ENCODE measurements at regions not wholly inside any gene's neighbourhood (a gene's known extent, or its start where the extent isn't known, plus 50 kb on each side); places are given as distances from the start of the nearest gene placed in this dataset.

GRCh38 chr22:27377501-27378295, 423.9 kb downstream of the MN1 start:
- peaks cover 6% of the 10 kb centered on the region for H3K9me3 Mint-ChIP-seq (ENCODE audit: insufficient read depth)
- DNase-seq = no peak
- Histone ChIP-seq H3K4me1 (ENCODE audit: control insufficient read depth in 2 of 2, insufficient read depth in 2 of 2, low read length in 2 of 2) (no peaks in the 10 kb centered on the region), H3K9me3 (ENCODE audit: control extremely low read depth in 1 of 3, control insufficient read depth in 2 of 3, insufficient read depth in 1 of 3, low read length in 2 of 3) (peaks cover 0 to 8% (median 0%) of the 10 kb centered on the region in 3 donors), H3K4me2 (replicated peaks; ENCODE audit: low read depth, low read length, poor library complexity, severe bottlenecking) (no peak overlapping the region), H3K36me3 (replicated peaks in 1 of 2; ENCODE audit: control extremely low read depth in 1 of 2, control insufficient read depth in 1 of 2, extremely low read depth in 1 of 2, insufficient read depth in 2 of 2, low read length in 1 of 2) (no peaks in the 10 kb centered on the region), H3K9ac (ENCODE audit: low read length) (no peak overlapping the region), H2AFZ (ENCODE audit: insufficient read depth, low read depth, low read length, poor library complexity, severe bottlenecking) (no peak overlapping the region), H3K4me3 (ENCODE audit: control extremely low read depth in 1 of 5, extremely low read depth in 1 of 5, insufficient read depth in 1 of 5, low read depth in 2 of 5, low read length in 4 of 5) (no peak overlapping the region), H4K20me1 (ENCODE audit: control insufficient read depth, insufficient read depth, low read length, poor library complexity, severe bottlenecking) (no peaks in the 10 kb centered on the region), H3K79me2 (ENCODE audit: control insufficient read depth, insufficient read depth, low read length) (no peaks in the 10 kb centered on the region), H3K27me3 (replicated peaks in 1 of 4; ENCODE audit: control extremely low read depth in 1 of 4, control insufficient read depth in 3 of 4, insufficient read depth in 4 of 4, low read length in 3 of 4) (no peaks in the 10 kb centered on the region), H3K27ac (ENCODE audit: low read length in 2 of 2) (no peak overlapping the region)
- TF ChIP-seq EZH2 (IDR thresholded peaks at IDR 0.05; ENCODE audit: borderline replicate concordance, insufficient read depth, low read depth, low read length, poor library complexity, severe bottlenecking) (no peak), CTCF (IDR thresholded peaks at IDR 0.05) (no peak)
- ChIA-PET POLR2A (no interaction called here), CTCF (no interaction called here)
- WGBS (ENCODE audit: insufficient coverage) = 90% methylated on average over 8 of the region's 17 CpGs
- intact Hi-C loops (cut with micrococcal nuclease) = no loop called here
- H3K4me3 Mint-ChIP-seq = no peak overlapping the region
- H3K27me3 Mint-ChIP-seq = peaks cover 20% of the 10 kb centered on the region
- H3K4me1 Mint-ChIP-seq = no peaks in the 10 kb centered on the region
- ATAC-seq (ENCODE audit: low read depth) = no peak
- H3K27ac Mint-ChIP-seq = no peak overlapping the region

GRCh38 chr22:27378311-27378800, 423.2 kb downstream of the MN1 start:
- intact Hi-C loops (cut with micrococcal nuclease) = no loop called here
- H3K9me3 ChIP-seq (ENCODE audit: control extremely low read depth in 1 of 3, control insufficient read depth in 2 of 3, insufficient read depth in 1 of 3, low read length in 2 of 3) = peaks cover 0 to 5% (median 0%) of the 10 kb centered on the region in 3 donors
- H3K36me3 ChIP-seq (replicated peaks in 1 of 2; ENCODE audit: control extremely low read depth in 1 of 2, control insufficient read depth in 1 of 2, extremely low read depth in 1 of 2, insufficient read depth in 2 of 2, low read length in 1 of 2) = no peaks in the 10 kb centered on the region
- H3K27me3 Mint-ChIP-seq = peaks cover 20% of the 10 kb centered on the region
- no peaks in the 10 kb centered on the region for H3K4me1 ChIP-seq (ENCODE audit: control insufficient read depth in 2 of 2, insufficient read depth in 2 of 2, low read length in 2 of 2)
- whole genome bisulfite sequencing (ENCODE audit: insufficient coverage) = 79% methylated on average over 12 of the region's 13 CpGs
- TF ChIP-seq CTCF (IDR thresholded peaks at IDR 0.05) (no peak), EZH2 (IDR thresholded peaks at IDR 0.05; ENCODE audit: borderline replicate concordance, insufficient read depth, low read depth, low read length, poor library complexity, severe bottlenecking) (no peak)
- H3K9ac ChIP-seq (ENCODE audit: low read length) = no peak overlapping the region
- no peaks in the 10 kb centered on the region for H3K4me1 Mint-ChIP-seq
- H3K4me3 ChIP-seq (ENCODE audit: control extremely low read depth in 1 of 5, extremely low read depth in 1 of 5, insufficient read depth in 1 of 5, low read depth in 2 of 5, low read length in 4 of 5) = no peak overlapping the region
- H4K20me1 ChIP-seq (ENCODE audit: control insufficient read depth, insufficient read depth, low read length, poor library complexity, severe bottlenecking) = no peaks in the 10 kb centered on the region
- H2AFZ ChIP-seq (ENCODE audit: insufficient read depth, low read depth, low read length, poor library complexity, severe bottlenecking) = no peak overlapping the region
- no peaks in the 10 kb centered on the region for H3K27me3 ChIP-seq (replicated peaks in 1 of 4; ENCODE audit: control extremely low read depth in 1 of 4, control insufficient read depth in 3 of 4, insufficient read depth in 4 of 4, low read length in 3 of 4)
- ChIA-PET CTCF (no interaction called here), POLR2A (no interaction called here)
- ATAC-seq (ENCODE audit: low read depth) (no peak), DNase-seq (no peak)
- H3K4me2 ChIP-seq (replicated peaks; ENCODE audit: low read depth, low read length, poor library complexity, severe bottlenecking) = no peak overlapping the region
- H3K27ac ChIP-seq (ENCODE audit: low read length in 2 of 2) = no peak overlapping the region
- H3K9me3 Mint-ChIP-seq (ENCODE audit: insufficient read depth) = peaks cover 6% of the 10 kb centered on the region
- no peak overlapping the region for H3K4me3 Mint-ChIP-seq
- H3K79me2 ChIP-seq (ENCODE audit: control insufficient read depth, insufficient read depth, low read length) = no peaks in the 10 kb centered on the region
- no peak overlapping the region for H3K27ac Mint-ChIP-seq
